IPS-18a (cell line): ENCODE measurements at regions not wholly inside any gene's neighbourhood (a gene's known extent, or its start where the extent isn't known, plus 50 kb on each side); places are given as distances from the start of the nearest gene placed in this dataset.

Experiments used
- H3K27ac ChIP-seq: one replicate; pipeline ENCODE4 v1.5.1; 2013; ENCODE audit warnings: low read length
- H3K27me3 ChIP-seq: one replicate; pipeline ENCODE4 v1.6.1; 2013; ENCODE audit warnings: mild to moderate bottlenecking, low read length; ENCODE audit not compliant: control insufficient read depth, insufficient read depth
- H3K36me3 ChIP-seq: one replicate; pipeline ENCODE4 v1.6.1; 2013; ENCODE audit warnings: low read depth, low read length; ENCODE audit not compliant: control insufficient read depth
- H3K4me1 ChIP-seq: one replicate; pipeline ENCODE4 v1.6.1; 2013; ENCODE audit warnings: low read depth, low read length; ENCODE audit not compliant: control insufficient read depth
- H3K4me3 ChIP-seq: one replicate; pipeline ENCODE4 v1.5.1; 2013; ENCODE audit warnings: low read length
- H3K9ac ChIP-seq: one replicate; pipeline ENCODE4 v1.6.1; 2013; ENCODE audit warnings: mild to moderate bottlenecking, low read length, moderate library complexity
- H3K9me3 ChIP-seq: one replicate; pipeline ENCODE4 v1.6.1; 2013; ENCODE audit warnings: low read depth, low read length; ENCODE audit not compliant: control insufficient read depth

- peaks cover 22% of the 10 kb centered on the region for H3K4me1 ChIP-seq
- H3K36me3 ChIP-seq: no peaks in the 10 kb centered on the region
- H3K9me3 ChIP-seq: no peaks in the 10 kb centered on the region
- H3K27me3 ChIP-seq: no peaks in the 10 kb centered on the region
- H3K27ac ChIP-seq: no peak overlapping the region
- H3K4me3 ChIP-seq: no peak overlapping the region
- H3K9ac ChIP-seq: no peak overlapping the region
These were observed 314.5 kb upstream of the CCDC54 start for GRCh38 chr3:107062787-107063186.

- Histone ChIP-seq H3K9me3 (no peaks in the 10 kb centered on the region), H3K9ac (no peak overlapping the region), H3K27me3 (no peaks in the 10 kb centered on the region), H3K27ac (no peak overlapping the region), H3K4me1 (peaks cover 22% of the 10 kb centered on the region), H3K4me3 (no peak overlapping the region), H3K36me3 (no peaks in the 10 kb centered on the region)
These were observed 313.9 kb upstream of the CCDC54 start for GRCh38 chr3:107063351-107063750.

- Histone ChIP-seq H3K9ac (no peak overlapping the region), H3K27ac (no peak overlapping the region), H3K9me3 (no peaks in the 10 kb centered on the region), H3K4me3 (no peak overlapping the region), H3K27me3 (no peaks in the 10 kb centered on the region), H3K36me3 (no peaks in the 10 kb centered on the region), H3K4me1 (peaks cover 22% of the 10 kb centered on the region)
These were observed 312.7 kb upstream of the CCDC54 start for GRCh38 chr3:107064405-107065060.

GRCh38 chr3:107065094-107065861 is 312.0 kb upstream of the CCDC54 start:
- Histone ChIP-seq H3K4me1 (peaks cover 22% of the 10 kb centered on the region), H3K9ac (no peak overlapping the region)

GRCh38 chr3:107067421-107067820 is 309.8 kb upstream of the CCDC54 start:
- no peaks in the 10 kb centered on the region for H3K27me3 ChIP-seq
- H3K4me3 ChIP-seq: no peak overlapping the region
- no peak overlapping the region for H3K9ac ChIP-seq
- no peaks in the 10 kb centered on the region for H3K9me3 ChIP-seq
- peaks cover 22% of the 10 kb centered on the region for H3K4me1 ChIP-seq
- H3K27ac ChIP-seq: no peak overlapping the region
- H3K36me3 ChIP-seq: no peaks in the 10 kb centered on the region

More at GRCh38 chr3:107065094-107065861, 312.0 kb upstream of the CCDC54 start:
- H3K27ac ChIP-seq: no peak overlapping the region
- no peaks in the 10 kb centered on the region for H3K27me3 ChIP-seq
- H3K4me3 ChIP-seq: no peak overlapping the region
- no peaks in the 10 kb centered on the region for H3K9me3 ChIP-seq
- no peaks in the 10 kb centered on the region for H3K36me3 ChIP-seq

- peaks cover 7% of the 10 kb centered on the region for H3K4me1 ChIP-seq
- no peaks in the 10 kb centered on the region for H3K27me3 ChIP-seq
- no peak overlapping the region for H3K4me3 ChIP-seq
- no peak overlapping the region for H3K27ac ChIP-seq
- H3K9ac ChIP-seq: no peak overlapping the region
- H3K36me3 ChIP-seq: no peaks in the 10 kb centered on the region
- H3K9me3 ChIP-seq: no peaks in the 10 kb centered on the region
These were observed 308.3 kb upstream of the CCDC54 start for GRCh38 chr3:107068980-107069379.

GRCh38 chr3:107076946-107077345 is 300.3 kb upstream of the CCDC54 start:
- no peak overlapping the region for H3K27ac ChIP-seq
- H3K9me3 ChIP-seq: no peaks in the 10 kb centered on the region
- no peaks in the 10 kb centered on the region for H3K27me3 ChIP-seq
- no peak overlapping the region for H3K4me3 ChIP-seq
- H3K9ac ChIP-seq: no peak overlapping the region
- H3K36me3 ChIP-seq: no peaks in the 10 kb centered on the region
- no peaks in the 10 kb centered on the region for H3K4me1 ChIP-seq

GRCh38 chr3:107077391-107077790 is 299.8 kb upstream of the CCDC54 start:
- H3K27ac ChIP-seq: no peak overlapping the region
- no peak overlapping the region for H3K4me3 ChIP-seq
- H3K4me1 ChIP-seq: no peaks in the 10 kb centered on the region
- no peak overlapping the region for H3K9ac ChIP-seq
- no peaks in the 10 kb centered on the region for H3K9me3 ChIP-seq
- no peaks in the 10 kb centered on the region for H3K27me3 ChIP-seq
- no peaks in the 10 kb centered on the region for H3K36me3 ChIP-seq

GRCh38 chr3:107082527-107082926 is 294.7 kb upstream of the CCDC54 start:
- Histone ChIP-seq H3K36me3 (no peaks in the 10 kb centered on the region), H3K27me3 (no peaks in the 10 kb centered on the region), H3K4me3 (no peak overlapping the region), H3K27ac (no peak overlapping the region), H3K4me1 (no peaks in the 10 kb centered on the region), H3K9ac (no peak overlapping the region), H3K9me3 (no peaks in the 10 kb centered on the region)

- Histone ChIP-seq H3K9me3 (no peaks in the 10 kb centered on the region), H3K4me3 (no peak overlapping the region), H3K9ac (no peak overlapping the region), H3K27me3 (no peaks in the 10 kb centered on the region), H3K36me3 (no peaks in the 10 kb centered on the region), H3K27ac (no peak overlapping the region), H3K4me1 (no peaks in the 10 kb centered on the region)
These were observed 292.0 kb upstream of the CCDC54 start for GRCh38 chr3:107085261-107085660.

GRCh38 chr3:107092121-107092520 is 285.1 kb upstream of the CCDC54 start:
- Histone ChIP-seq H3K4me3 (no peak overlapping the region), H3K27me3 (no peaks in the 10 kb centered on the region), H3K36me3 (no peaks in the 10 kb centered on the region), H3K9ac (no peak overlapping the region), H3K4me1 (no peaks in the 10 kb centered on the region), H3K27ac (no peak overlapping the region), H3K9me3 (no peaks in the 10 kb centered on the region)

GRCh38 chr3:107098864-107099263 is 278.4 kb upstream of the CCDC54 start:
- no peaks in the 10 kb centered on the region for H3K27me3 ChIP-seq
- H3K9ac ChIP-seq: no peak overlapping the region
- no peaks in the 10 kb centered on the region for H3K4me1 ChIP-seq
- no peak overlapping the region for H3K27ac ChIP-seq
- H3K4me3 ChIP-seq: no peak overlapping the region
- no peaks in the 10 kb centered on the region for H3K9me3 ChIP-seq
- no peaks in the 10 kb centered on the region for H3K36me3 ChIP-seq
